PC-9 (cell line): ENCODE measurements at regions not wholly inside any gene's neighbourhood (a gene's known extent, or its start where the extent isn't known, plus 50 kb on each side); places are given as distances from the start of the nearest gene placed in this dataset.

Experiments
- BruUV-seq: library from RNA; stranded (reverse); fragments of 400-500 nt; replicated peaks from 2 replicates; lab custom pipeline; 2021; lab: Mats Ljungman, UMichigan
- CTCF ChIA-PET: fragments of 300-600 bp; sonication (Branson Sonifier 250); formaldehyde crosslinking; loops from one replicate; lab custom pipeline; 2022; ENCODE audit warnings: antibody characterized with exemption; lab: Charles Lee
- POLR2A ChIA-PET: fragments of 300-600 bp; sonication (Branson Sonifier 250); formaldehyde crosslinking; loops from one replicate; lab custom pipeline; 2022; ENCODE audit warnings: antibody characterized with exemption; ENCODE audit not compliant: unreplicated experiment; lab: Charles Lee
- DNase-seq, 2 experiments: peaks; one replicate each; pipeline versions ENCODE4 v3.0.0 to v3.0.0-alpha.2; 2015 to 2022; ENCODE audit warnings: mixed read lengths in 1 of 2
- H2AFZ ChIP-seq: fragments of 200-600 bp; sonication (generic); 2 replicates; pipeline ENCODE4 v1.8.1; 2017; ENCODE audit warnings: antibody characterized with exemption
- H3F3A ChIP-seq: fragments of 200-600 bp; sonication (generic); 2 replicates; pipeline ENCODE4 v1.8.1; 2017; ENCODE audit warnings: antibody characterized with exemption, mild to moderate bottlenecking, low read depth; ENCODE audit not compliant: insufficient read depth
- H3K27ac ChIP-seq: fragments of 200-600 bp; sonication (generic); 2 replicates; pipeline ENCODE4 v1.6.1; 2016; ENCODE audit warnings: mixed run types
- H3K27me3 ChIP-seq: fragments of 200-600 bp; sonication (generic); 2 replicates; pipeline ENCODE4 v1.6.1; 2016; ENCODE audit warnings: low read depth, mixed run types; ENCODE audit not compliant: insufficient read depth
- H3K36me3 ChIP-seq: fragments of 200-600 bp; sonication (generic); 2 replicates; pipeline ENCODE4 v1.6.1; 2016; ENCODE audit warnings: low read depth, mixed run types
- H3K4me1 ChIP-seq: fragments of 200-600 bp; sonication (generic); replicated peaks from 2 replicates; pipeline ENCODE4 v1.6.1; 2016; ENCODE audit warnings: mixed run types; ENCODE audit not compliant: insufficient read depth
- H3K4me2 ChIP-seq: fragments of 200-600 bp; sonication (generic); 2 replicates; pipeline ENCODE4 v1.6.1; 2017; ENCODE audit warnings: mixed run types
- H3K4me3 ChIP-seq: fragments of 200-600 bp; sonication (generic); 2 replicates; pipeline ENCODE4 v1.6.1; 2016; ENCODE audit warnings: mixed run types
- H3K79me2 ChIP-seq: fragments of 200-600 bp; sonication (generic); 2 replicates; pipeline ENCODE4 v1.6.1; 2017; ENCODE audit warnings: low read depth, mixed run types
- H3K9me2 ChIP-seq: fragments of 200-600 bp; sonication (generic); 2 replicates; pipeline ENCODE4 v1.8.1; 2017; ENCODE audit warnings: mild to moderate bottlenecking; ENCODE audit not compliant: insufficient read depth
- H3K9me3 ChIP-seq: fragments of 200-600 bp; sonication (generic); 2 replicates; pipeline ENCODE4 v1.8.1; 2016; ENCODE audit warnings: low read depth; ENCODE audit not compliant: insufficient read depth
- H4K20me1 ChIP-seq: fragments of 200-600 bp; sonication (generic); 2 replicates; pipeline ENCODE4 v1.8.1; 2017; ENCODE audit not compliant: insufficient read depth
- EZH2 ChIP-seq: fragments of 200-600 bp; sonication (generic); IDR thresholded peaks from 2 replicates; pipeline ENCODE4 v1.8.0; 2017; ENCODE audit warnings: antibody characterized with exemption, low read depth
- intact Hi-C: fragments of 100-400 bp; cut with micrococcal nuclease; formaldehyde crosslinking; loops from one replicate; pipeline ENCODE4 v1.10.0; 2022; ENCODE audit not compliant: unreplicated experiment
- TF ChIP-seq, protein P1 (sequence below): fragments of 200-600 bp; sonication (generic); conservative IDR thresholded peaks from 2 replicates; pipeline ENCODE4 v1.6.1; 2017; ENCODE audit warnings: mixed run types, antibody characterized with exemption, mild to moderate bottlenecking, moderate library complexity

DNA sequence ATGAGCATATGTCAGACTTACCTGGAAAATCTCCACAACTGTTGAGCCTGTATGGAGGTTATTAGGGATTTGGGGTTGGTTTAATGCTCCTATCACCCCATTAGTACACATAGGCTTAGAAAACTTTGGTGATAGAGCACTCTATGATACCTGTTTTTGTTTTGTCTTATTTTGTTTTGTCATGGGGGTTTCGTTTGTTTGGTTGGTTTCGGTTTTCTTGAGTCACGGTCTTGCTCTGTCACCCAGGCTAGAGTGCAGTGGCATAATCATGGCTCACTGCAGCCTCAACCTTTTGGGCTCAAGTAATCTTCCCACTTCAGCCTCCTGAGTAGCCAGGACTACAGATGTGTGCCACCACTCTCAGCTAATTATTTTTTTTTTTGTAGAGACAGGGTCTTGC is 70.0 kb downstream of the MZT1 start:
- Histone ChIP-seq H2AFZ (no peak overlapping the region), H3K36me3 (no peaks in the 10 kb centered on the region), H3K4me1 (no peaks in the 10 kb centered on the region), H3F3A (no peaks in the 10 kb centered on the region), H3K27me3 (no peaks in the 10 kb centered on the region), H3K9me3 (no peaks in the 10 kb centered on the region), H3K4me2 (no peak overlapping the region), H3K9me2 (no peaks in the 10 kb centered on the region), H3K4me3 (no peak overlapping the region), H3K79me2 (no peaks in the 10 kb centered on the region), H3K27ac (no peak overlapping the region), H4K20me1 (no peaks in the 10 kb centered on the region)
- DNase-seq, result no peak
- TF ChIP-seq, protein P1, sequence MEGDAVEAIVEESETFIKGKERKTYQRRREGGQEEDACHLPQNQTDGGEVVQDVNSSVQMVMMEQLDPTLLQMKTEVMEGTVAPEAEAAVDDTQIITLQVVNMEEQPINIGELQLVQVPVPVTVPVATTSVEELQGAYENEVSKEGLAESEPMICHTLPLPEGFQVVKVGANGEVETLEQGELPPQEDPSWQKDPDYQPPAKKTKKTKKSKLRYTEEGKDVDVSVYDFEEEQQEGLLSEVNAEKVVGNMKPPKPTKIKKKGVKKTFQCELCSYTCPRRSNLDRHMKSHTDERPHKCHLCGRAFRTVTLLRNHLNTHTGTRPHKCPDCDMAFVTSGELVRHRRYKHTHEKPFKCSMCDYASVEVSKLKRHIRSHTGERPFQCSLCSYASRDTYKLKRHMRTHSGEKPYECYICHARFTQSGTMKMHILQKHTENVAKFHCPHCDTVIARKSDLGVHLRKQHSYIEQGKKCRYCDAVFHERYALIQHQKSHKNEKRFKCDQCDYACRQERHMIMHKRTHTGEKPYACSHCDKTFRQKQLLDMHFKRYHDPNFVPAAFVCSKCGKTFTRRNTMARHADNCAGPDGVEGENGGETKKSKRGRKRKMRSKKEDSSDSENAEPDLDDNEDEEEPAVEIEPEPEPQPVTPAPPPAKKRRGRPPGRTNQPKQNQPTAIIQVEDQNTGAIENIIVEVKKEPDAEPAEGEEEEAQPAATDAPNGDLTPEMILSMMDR, result no peak
- TF ChIP-seq EZH2, result no peak
- POLR2A ChIA-PET, result no interaction called here
- intact Hi-C loops, result no loop called here
- BruUV-seq, result no TSS peak
- CTCF ChIA-PET, result no interaction called here

DNA sequence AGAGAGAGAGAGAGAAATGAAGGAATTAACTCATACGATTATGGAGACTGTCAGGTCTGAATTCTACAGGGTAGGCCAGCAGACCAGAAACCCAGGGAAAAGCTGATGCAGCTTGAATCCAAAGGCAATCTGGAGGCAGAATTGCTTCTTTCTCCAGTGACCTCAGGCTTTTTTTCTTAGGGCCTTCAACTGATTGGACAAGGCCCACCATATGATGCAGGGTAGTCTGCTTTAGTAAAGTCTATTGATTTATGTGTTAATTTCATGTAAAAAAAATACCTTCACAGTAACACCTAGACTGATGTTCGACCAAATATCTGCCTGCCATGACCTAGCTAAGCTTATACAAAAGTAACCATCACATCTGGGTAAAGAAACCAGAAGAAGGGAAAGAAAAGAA is 71.1 kb downstream of the MZT1 start:
- H3K9me2 ChIP-seq, result no peaks in the 10 kb centered on the region
- no peaks in the 10 kb centered on the region for H4K20me1 ChIP-seq
- TF ChIP-seq EZH2, result no peak
- ChIA-PET CTCF (no interaction called here), POLR2A (no interaction called here)
- no peaks in the 10 kb centered on the region for H3F3A ChIP-seq
- H3K4me3 ChIP-seq, result no peak overlapping the region
- no peak overlapping the region for H2AFZ ChIP-seq
- H3K79me2 ChIP-seq, result no peaks in the 10 kb centered on the region
- H3K4me2 ChIP-seq, result no peak overlapping the region
- DNase-seq, result no peak
- no peaks in the 10 kb centered on the region for H3K36me3 ChIP-seq
- no peaks in the 10 kb centered on the region for H3K9me3 ChIP-seq
- intact Hi-C loops, result no loop called here
- H3K27ac ChIP-seq, result no peak overlapping the region
- BruUV-seq, result no TSS peak
- no peaks in the 10 kb centered on the region for H3K4me1 ChIP-seq
- H3K27me3 ChIP-seq, result no peaks in the 10 kb centered on the region

DNA sequence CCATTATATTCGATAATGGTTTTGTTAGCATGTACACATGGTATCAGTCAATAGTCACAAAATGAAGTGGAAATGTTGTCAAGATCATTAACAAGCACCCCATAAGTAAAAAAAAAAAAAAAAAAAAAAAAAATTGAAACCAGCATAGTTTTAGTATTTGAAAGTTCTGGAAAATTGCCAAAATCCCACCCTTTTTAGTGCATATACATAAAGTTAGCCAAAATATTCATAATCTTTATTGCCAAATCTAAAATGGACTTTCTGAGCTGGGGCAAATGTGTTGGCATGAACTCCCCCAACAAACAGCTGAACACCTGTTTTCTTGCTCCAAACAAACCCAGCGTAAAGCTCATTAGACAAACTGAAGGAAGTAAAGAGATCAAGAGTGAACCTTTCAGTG is 73.9 kb downstream of the MZT1 start:
- H3K27ac ChIP-seq, result no peak overlapping the region
- intact Hi-C loops, result no loop called here
- H2AFZ ChIP-seq, result no peak overlapping the region
- H3F3A ChIP-seq, result no peaks in the 10 kb centered on the region
- no peaks in the 10 kb centered on the region for H3K9me2 ChIP-seq
- BruUV-seq, result no TSS peak
- no peaks in the 10 kb centered on the region for H3K4me1 ChIP-seq
- POLR2A ChIA-PET, result no interaction called here
- CTCF ChIA-PET, result interaction anchor here (0.7 kb wide), 1 partner anchor 43 kb away, joined by 12 read pairs; no protein-coding TSS in a partner anchor
- no peaks in the 10 kb centered on the region for H3K36me3 ChIP-seq
- no peak overlapping the region for H3K4me2 ChIP-seq
- no peak overlapping the region for H3K4me3 ChIP-seq
- no peaks in the 10 kb centered on the region for H4K20me1 ChIP-seq
- no peaks in the 10 kb centered on the region for H3K9me3 ChIP-seq
- no peak for DNase-seq
- H3K27me3 ChIP-seq, result no peaks in the 10 kb centered on the region
- no peak for TF ChIP-seq EZH2
- TF ChIP-seq, protein P1, result no peak
- no peaks in the 10 kb centered on the region for H3K79me2 ChIP-seq

DNA sequence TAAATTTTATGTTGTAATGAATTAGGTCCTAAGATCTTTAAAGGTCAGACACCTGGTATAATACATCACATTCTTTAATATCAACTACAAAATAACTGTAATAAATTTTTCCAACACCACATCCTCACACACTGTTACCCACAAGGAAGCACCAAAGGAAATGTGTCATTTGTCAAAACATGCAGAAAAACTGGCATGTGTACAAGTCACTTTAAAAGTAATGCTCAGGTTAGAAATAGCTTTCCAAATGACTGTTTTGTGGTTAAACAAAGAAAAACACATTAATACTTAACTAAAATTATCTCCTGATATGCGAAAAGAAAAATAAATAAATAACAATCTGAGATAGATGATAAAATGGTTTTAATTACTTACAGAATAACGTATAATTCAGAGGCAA is 74.7 kb downstream of the MZT1 start:
- no peaks in the 10 kb centered on the region for H3K9me2 ChIP-seq
- POLR2A ChIA-PET, result no interaction called here
- H3K4me1 ChIP-seq, result no peaks in the 10 kb centered on the region
- no TSS peak for BruUV-seq
- intact Hi-C loops, result no loop called here
- TF ChIP-seq EZH2, result no peak
- TF ChIP-seq, protein P1, result no peak
- no peak for DNase-seq
- no peak overlapping the region for H3K27ac ChIP-seq
- no peaks in the 10 kb centered on the region for H3F3A ChIP-seq
- CTCF ChIA-PET, result no interaction called here
- H3K36me3 ChIP-seq, result no peaks in the 10 kb centered on the region
- no peaks in the 10 kb centered on the region for H3K9me3 ChIP-seq
- no peak overlapping the region for H3K4me2 ChIP-seq
- H2AFZ ChIP-seq, result no peak overlapping the region
- no peaks in the 10 kb centered on the region for H3K79me2 ChIP-seq
- H3K4me3 ChIP-seq, result no peak overlapping the region
- no peaks in the 10 kb centered on the region for H3K27me3 ChIP-seq
- no peaks in the 10 kb centered on the region for H4K20me1 ChIP-seq
